UCSD-AML1 (cell line): ENCODE measurements at regions not wholly inside any gene's neighbourhood (a gene's known extent, or its start where the extent isn't known, plus 50 kb on each side); places are given as distances from the start of the nearest gene placed in this dataset.
"Not testable (repeated sequence)": the region's sequence is repeated elsewhere in the genome, so short reads cannot be mapped to it uniquely, and the experiment has no call there.

ENCODE experiments used
- DNase-seq: peaks from one replicate; lab custom pipeline; 2025; ENCODE audit not compliant: unreplicated experiment; lab: John Stamatoyannopoulos, UW

GRCh38 chr11:104704888-104705287, 193.4 kb downstream of the CASP12 start:
- DNase-seq: peak; percentile 6

- no peak for DNase-seq
These were observed 194.0 kb downstream of the CASP12 start for GRCh38 chr11:104704146-104704830.

- no peak for DNase-seq
These were observed 197.7 kb downstream of the CASP12 start for GRCh38 chr11:104700609-104701008.

- DNase-seq: no peak
These were observed 198.3 kb downstream of the CASP12 start for GRCh38 chr11:104699981-104700380.

GRCh38 chr11:104695065-104695463, 203.2 kb downstream of the CASP12 start:
- no peak for DNase-seq

- DNase-seq: peak; percentile 8
These were observed 203.8 kb downstream of the CASP12 start for GRCh38 chr11:104694259-104695064.

- no peak for DNase-seq
These were observed 205.5 kb downstream of the CASP12 start for GRCh38 chr11:104692751-104693150.

- no peak for DNase-seq
These were observed 207.1 kb downstream of the CASP12 start for GRCh38 chr11:104691129-104691528.

- DNase-seq: no peak
These were observed 208.0 kb downstream of the CASP12 start for GRCh38 chr11:104690241-104690640.

- DNase-seq: no peak
These were observed 209.5 kb downstream of the CASP12 start for GRCh38 chr11:104688731-104689130.

- no peak for DNase-seq
These were observed 216.1 kb downstream of the CASP12 start for GRCh38 chr11:104682206-104682605.

GRCh38 chr11:104679258-104679657, 219.0 kb downstream of the CASP12 start:
- DNase-seq: no peak

GRCh38 chr11:104678408-104678807, 219.9 kb downstream of the CASP12 start:
- no peak for DNase-seq

GRCh38 chr11:104677069-104677468, 221.2 kb downstream of the CASP12 start:
- DNase-seq: not testable (repeated sequence)

- no peak for DNase-seq
These were observed 225.4 kb downstream of the CASP12 start for GRCh38 chr11:104672897-104673296.

- no peak for DNase-seq
These were observed 229.3 kb downstream of the CASP12 start for GRCh38 chr11:104668797-104669463.

GRCh38 chr11:104666624-104667023, 231.6 kb downstream of the CASP12 start:
- DNase-seq: no peak

- no peak for DNase-seq
These were observed 232.6 kb downstream of the CASP12 start for GRCh38 chr11:104665641-104666040.

GRCh38 chr11:104663190-104664140, 234.8 kb downstream of the CASP12 start:
- no peak for DNase-seq

GRCh38 chr11:104661901-104662300, 236.4 kb downstream of the CASP12 start:
- no peak for DNase-seq

- DNase-seq: no peak
These were observed 236.8 kb downstream of the CASP12 start for GRCh38 chr11:104661471-104661870.
